ENCODE measurements at regions not wholly inside any gene's neighbourhood (a gene's known extent, or its start where the extent isn't known, plus 50 kb on each side); places are given as distances from the start of the nearest gene placed in this dataset.
A peak's percentile ranks its signal among the peaks of the same experiment; 100 is the strongest.
"Not testable (repeated sequence)": the region's sequence is repeated elsewhere in the genome, so short reads cannot be mapped to it uniquely, and the experiment has no call there.

GRCh38 chr1:147348592-147348991 lies 106.1 kb downstream of the CHD1L start:
- DNase-seq, result not testable (repeated sequence)

GRCh38 chr1:147349533-147349932 lies 107.0 kb downstream of the CHD1L start:
- DNase-seq, result no peak

GRCh38 chr1:147351140-147351835 lies 108.8 kb downstream of the CHD1L start:
- DNase-seq, result no peak

GRCh38 chr1:147377263-147378246 lies 135.1 kb downstream of the CHD1L start:
- no peak for DNase-seq

GRCh38 chr1:147379889-147380288 lies 137.4 kb downstream of the CHD1L start:
- no peak for DNase-seq

GRCh38 chr1:147384804-147385203 lies 142.3 kb downstream of the CHD1L start:
- no peak for DNase-seq

GRCh38 chr1:147388969-147389368 lies 146.5 kb downstream of the CHD1L start:
- DNase-seq, result no peak

- DNase-seq, result peak; percentile 31
These were observed 147.2 kb downstream of the CHD1L start for GRCh38 chr1:147389532-147390184.

GRCh38 chr1:147390185-147390542 lies 147.7 kb downstream of the CHD1L start:
- no peak for DNase-seq

GRCh38 chr1:147391114-147391513 lies 148.6 kb downstream of the CHD1L start:
- no peak for DNase-seq

GRCh38 chr1:147402326-147403045 lies 138.8 kb upstream of the BCL9 start:
- not testable (repeated sequence) for DNase-seq

GRCh38 chr1:147404344-147404743 lies 137.0 kb upstream of the BCL9 start:
- not testable (repeated sequence) for DNase-seq

- DNase-seq, result no peak
These were observed 131.4 kb upstream of the BCL9 start for GRCh38 chr1:147409886-147410285.

GRCh38 chr1:147413110-147413605 lies 128.1 kb upstream of the BCL9 start:
- no peak for DNase-seq

GRCh38 chr1:147414505-147415163 lies 126.7 kb upstream of the BCL9 start:
- no peak for DNase-seq

- DNase-seq, result no peak
These were observed 124.3 kb upstream of the BCL9 start for GRCh38 chr1:147417024-147417423.

- DNase-seq, result not testable (repeated sequence)
These were observed 118.0 kb upstream of the BCL9 start for GRCh38 chr1:147423100-147423827.

GRCh38 chr1:147434921-147435320 lies 106.4 kb upstream of the BCL9 start:
- DNase-seq, result no peak

- DNase-seq, result no peak
These were observed 96.9 kb upstream of the BCL9 start for GRCh38 chr1:147444381-147444780.

GRCh38 chr1:147451628-147452027 lies 89.7 kb upstream of the BCL9 start:
- DNase-seq, result no peak

All from muscle of arm (tissue), 1 donor.